ENCODE measurements at regions not wholly inside any gene's neighbourhood (a gene's known extent, or its start where the extent isn't known, plus 50 kb on each side); places are given as distances from the start of the nearest gene placed in this dataset.
A peak's percentile ranks its signal among the peaks of the same experiment; 100 is the strongest.

DNA sequence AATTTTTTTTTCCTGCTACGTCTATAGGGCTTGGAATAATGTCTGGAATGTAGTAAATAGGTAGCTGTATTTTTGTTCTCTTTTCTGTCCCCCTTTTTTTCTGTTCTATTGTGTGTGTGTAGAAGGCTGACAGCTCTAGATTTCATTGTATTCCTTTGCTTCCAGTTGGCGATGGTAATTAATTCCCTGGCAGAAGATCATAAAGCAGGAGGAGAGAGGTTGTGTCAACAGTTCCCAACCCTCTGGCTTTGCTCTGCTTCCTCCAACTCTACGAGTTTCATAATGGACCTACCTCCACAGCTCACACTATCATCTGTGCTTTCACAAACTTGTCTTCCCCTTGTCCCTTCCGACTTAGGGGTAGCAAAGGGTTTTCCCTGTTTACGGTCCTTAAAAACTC lies 117.9 kb upstream of the CDH18 start:
- no peak for DNase-seq

- no peak for DNase-seq
Measured at GRCh38 chr5:20102293-20102692, 114.3 kb upstream of the CDH18 start.

GRCh38 chr5:20098694-20099093 lies 110.7 kb upstream of the CDH18 start:
- no peak for DNase-seq

- DNase-seq, result peak in 1 of 2 experiments; percentile 14
Measured at GRCh38 chr5:20088361-20088760, 100.4 kb upstream of the CDH18 start.

DNA sequence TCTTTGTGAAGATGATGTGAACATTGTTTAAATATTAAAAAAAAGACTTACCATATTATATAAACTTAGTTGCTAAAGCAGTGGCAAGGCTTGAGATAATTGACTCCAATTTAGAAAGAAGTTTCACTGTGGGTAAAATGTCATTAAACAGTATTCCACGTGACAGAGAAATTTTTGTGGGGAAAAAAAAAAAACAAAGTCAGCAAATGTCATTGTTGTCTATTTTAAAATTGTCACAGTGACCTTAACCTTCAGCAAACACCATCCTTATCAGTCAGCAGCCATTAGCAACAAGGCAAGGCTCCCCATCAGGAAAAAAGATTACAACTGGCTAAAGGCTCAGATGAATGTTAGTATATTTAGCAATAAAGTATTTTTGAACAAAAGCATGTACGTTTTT lies 99.3 kb upstream of the CDH18 start:
- DNase-seq, result no peak

DNA sequence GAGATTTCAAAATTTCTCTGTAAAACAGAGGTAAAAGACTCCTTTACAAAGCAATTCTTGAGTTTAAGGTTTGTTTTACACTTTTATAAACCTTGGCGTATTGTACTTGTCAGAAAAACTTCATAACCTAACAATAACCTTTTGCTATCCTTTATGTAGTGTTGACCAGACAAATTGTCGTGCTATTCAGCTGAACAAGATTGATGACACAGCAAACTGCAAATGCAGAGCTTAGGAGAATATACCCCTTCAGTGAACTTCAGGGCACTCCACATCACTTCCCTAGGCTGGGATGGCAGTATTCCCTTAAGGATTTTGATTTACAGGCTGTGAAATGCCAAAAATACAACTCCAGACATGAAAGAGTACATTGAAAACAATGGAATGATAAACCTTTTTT lies 89.2 kb upstream of the CDH18 start:
- no peak for DNase-seq

DNA sequence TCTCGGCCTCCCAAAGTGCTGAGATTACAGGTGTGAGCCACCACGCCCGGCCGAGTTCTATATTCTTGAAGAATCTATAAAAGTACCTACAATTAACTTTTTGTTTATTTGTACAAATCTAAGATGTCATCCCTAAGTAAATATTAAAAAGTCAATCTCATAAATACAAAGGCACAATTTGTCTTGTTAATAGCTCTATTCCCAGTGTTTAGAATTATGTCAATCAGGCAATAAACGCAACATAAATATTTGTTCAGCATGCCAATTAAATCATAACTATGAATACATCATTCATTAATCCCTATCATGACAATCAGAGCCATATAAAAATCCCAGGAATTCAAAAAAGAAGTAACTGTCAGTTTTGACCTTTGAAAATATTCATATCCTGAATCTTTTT lies 68.9 kb upstream of the CDH18 start:
- DNase-seq, result no peak

- no peak for DNase-seq
Measured at GRCh38 chr5:20055301-20055700, 67.3 kb upstream of the CDH18 start.

DNA sequence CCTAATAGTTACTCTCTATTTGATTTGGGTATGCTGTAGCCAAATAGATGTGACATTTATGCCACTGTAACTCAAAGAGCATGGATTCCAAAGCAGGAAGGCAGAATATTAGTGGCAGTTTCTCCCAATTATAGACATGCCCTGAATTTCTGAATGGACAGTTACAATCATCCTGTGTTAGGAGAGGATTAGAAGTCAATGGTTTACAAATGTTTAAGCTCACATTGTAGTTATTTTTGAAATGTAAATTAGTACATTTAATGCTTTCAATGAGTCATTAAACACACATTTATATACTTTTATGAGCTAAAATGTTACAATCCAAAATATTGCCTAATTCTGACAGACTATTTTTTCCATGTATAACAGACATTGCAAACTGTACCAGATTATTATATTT lies 62.3 kb upstream of the CDH18 start:
- no peak for DNase-seq

- DNase-seq, result no peak
Measured at GRCh38 chr5:20044460-20044859, 56.5 kb upstream of the CDH18 start.

DNA sequence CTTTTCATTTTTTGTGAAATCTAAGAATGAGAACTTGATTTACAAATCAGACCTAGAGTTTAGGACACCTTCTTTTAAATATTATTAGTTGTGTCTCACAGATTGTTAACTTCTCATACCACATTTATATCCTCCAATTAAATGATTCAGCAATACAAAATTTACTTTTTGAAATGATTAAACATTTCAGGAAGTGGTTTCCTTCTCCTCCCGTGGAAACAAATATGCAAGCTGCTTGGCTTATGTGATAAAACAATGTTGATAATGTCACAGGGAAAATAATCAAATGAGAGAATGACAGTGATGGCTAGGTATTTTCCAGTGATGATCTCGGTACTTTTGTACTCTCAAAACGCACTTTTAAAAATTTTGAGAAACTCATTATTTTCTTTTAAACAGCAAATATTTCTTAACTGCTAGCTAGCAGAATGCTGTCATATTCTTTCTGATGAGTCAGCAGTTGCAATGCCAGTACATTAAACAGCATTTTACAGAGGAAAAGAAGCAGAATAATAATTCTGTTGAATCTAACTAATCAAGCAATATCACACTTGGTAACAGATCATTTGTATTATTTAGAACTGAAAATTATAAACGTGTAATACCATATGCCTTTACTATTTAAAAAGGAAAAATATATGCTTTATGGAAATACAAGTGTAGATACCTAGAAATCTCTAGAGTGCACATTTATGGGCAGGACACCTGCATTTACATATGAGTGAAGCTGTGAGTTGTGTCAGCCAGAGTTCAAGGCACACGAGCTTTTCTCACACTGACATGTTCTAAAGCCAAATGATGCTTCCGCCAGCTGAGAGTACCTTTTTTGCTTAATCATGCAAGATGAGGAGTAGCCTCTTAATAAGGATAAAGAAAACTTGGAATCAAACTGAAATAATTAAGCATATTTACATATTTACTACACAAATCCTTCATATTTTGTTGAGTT lies 53.6 kb upstream of the CDH18 start:
- DNase-seq, result no peak

- no peak for DNase-seq
Measured at GRCh38 chr5:20040901-20041300, 52.9 kb upstream of the CDH18 start.

All from NCI-H524 (cell line).